ENCODE measurements at regions not wholly inside any gene's neighbourhood (a gene's known extent, or its start where the extent isn't known, plus 50 kb on each side); places are given as distances from the start of the nearest gene placed in this dataset.

DNA sequence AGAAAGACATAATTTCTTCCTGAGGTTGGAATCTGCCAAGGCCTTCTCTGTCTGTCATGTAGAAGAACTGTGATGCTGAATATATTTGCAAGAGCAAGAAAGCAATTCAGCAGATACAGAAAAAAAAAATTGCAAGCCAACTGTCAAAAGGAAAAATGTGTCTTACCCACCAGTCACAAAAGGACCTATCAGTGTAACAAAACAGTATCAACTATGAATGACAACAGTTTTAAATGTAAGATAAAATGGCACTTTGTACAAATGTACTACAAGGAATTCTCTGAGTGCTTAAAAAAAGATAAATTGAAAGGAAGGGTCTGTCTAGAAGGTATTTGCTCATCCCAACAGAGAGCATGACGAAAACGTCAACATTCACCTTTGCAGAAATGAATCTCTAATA lies 185.3 kb upstream of the TFAP2D start:
- TF ChIP-seq POLR2A (IDR thresholded peaks at IDR 0.05; ENCODE audit: low read depth, low read length): no peak
- no peak for TF ChIP-seq POLR2AphosphoS5 (IDR thresholded peaks at IDR 0.05; ENCODE audit: low read depth, low read length)
- no peak for TF ChIP-seq TAF1 (IDR thresholded peaks at IDR 0.05; ENCODE audit: borderline replicate concordance, low read depth, low read length)

Data from GM12892 (cell line).